ENCODE measurements at regions not wholly inside any gene's neighbourhood (a gene's known extent, or its start where the extent isn't known, plus 50 kb on each side); places are given as distances from the start of the nearest gene placed in this dataset.

GRCh38 chr15:98565566-98565965 lies 82.8 kb upstream of the IGF1R start:
- DNase-seq = no peak

GRCh38 chr15:98567951-98568350 lies 80.4 kb upstream of the IGF1R start:
- no peak for DNase-seq

GRCh38 chr15:98568382-98569017 lies 79.8 kb upstream of the IGF1R start:
- DNase-seq = no peak

- no peak for DNase-seq
These were observed 78.2 kb upstream of the IGF1R start for GRCh38 chr15:98570119-98570518.

- DNase-seq = no peak
These were observed 67.8 kb upstream of the IGF1R start for GRCh38 chr15:98580572-98580971.

GRCh38 chr15:98581715-98582114 lies 66.6 kb upstream of the IGF1R start:
- DNase-seq = no peak

- no peak for DNase-seq
These were observed 65.3 kb upstream of the IGF1R start for GRCh38 chr15:98582900-98583554.

- DNase-seq = no peak
These were observed 64.4 kb upstream of the IGF1R start for GRCh38 chr15:98583771-98584430.

GRCh38 chr15:98586066-98586465 lies 62.3 kb upstream of the IGF1R start:
- DNase-seq = peak; percentile 11

GRCh38 chr15:98592136-98592535 lies 56.2 kb upstream of the IGF1R start:
- DNase-seq = no peak

- no peak for DNase-seq
These were observed 52.2 kb upstream of the IGF1R start for GRCh38 chr15:98596131-98596530.

GRCh38 chr15:98596885-98597392 lies 51.4 kb upstream of the IGF1R start:
- no peak for DNase-seq

- DNase-seq = no peak
These were observed 50.7 kb upstream of the IGF1R start for GRCh38 chr15:98597666-98598065.

Data from CD4-positive, alpha-beta T cell treated with Interleukin-6 for 4 hours (primary cell).